H1 (cell line): ENCODE measurements at regions not wholly inside any gene's neighbourhood (a gene's known extent, or its start where the extent isn't known, plus 50 kb on each side); places are given as distances from the start of the nearest gene placed in this dataset.
A peak's percentile ranks its signal among the peaks of the same experiment; 100 is the strongest.

Experiments used
- CTCF ChIA-PET: fragments of 300-600 bp; sonication (Branson Sonifier 250); formaldehyde crosslinking; loops from one replicate; lab custom pipeline; 2021; ENCODE audit not compliant: partially characterized antibody; lab: Charles Lee
- POLR2A ChIA-PET: fragments of 300-600 bp; sonication (Branson Sonifier 250); formaldehyde crosslinking; loops from one replicate; lab custom pipeline; 2021; ENCODE audit warnings: inconsistent platforms; ENCODE audit not compliant: partially characterized antibody; lab: Charles Lee
- DNase-seq, 2 experiments: peaks; one replicate each; pipeline versions ENCODE4 v3.0.0 to v3.0.0-alpha.2; 2010 to 2022; ENCODE audit warnings: low spot score in 2 of 2, low read depth in 1 of 2, mixed read lengths in 1 of 2
- FAIRE-seq: peaks from 2 replicates; lab custom pipeline; 2011; peaks lifted over from hg19 to GRCh38; lab: Jason Lieb, UNC
- H2AFZ ChIP-seq: 2 replicates; pipeline ENCODE4 v1.8.1; 2012; ENCODE audit warnings: low read length, inconsistent platforms
- H2AK5ac ChIP-seq: 2 replicates; pipeline ENCODE4 v1.6.1; 2013; ENCODE audit warnings: low read depth, low read length
- H2BK120ac ChIP-seq: replicated peaks from 2 replicates; pipeline ENCODE3; 2013; ENCODE audit warnings: low read depth, low read length, inconsistent platforms
- H2BK12ac ChIP-seq: 2 replicates; pipeline ENCODE4 v1.6.1; 2013; ENCODE audit warnings: low read depth, low read length
- H2BK15ac ChIP-seq: 2 replicates; pipeline ENCODE4 v1.6.1; 2013; ENCODE audit warnings: low read length
- H2BK20ac ChIP-seq: 2 replicates; pipeline ENCODE4 v1.6.1; 2013; ENCODE audit warnings: low read length
- H2BK5ac ChIP-seq: 2 replicates; pipeline ENCODE4 v1.6.1; 2013; ENCODE audit warnings: low read depth, low read length
- H3K14ac ChIP-seq: 2 replicates; pipeline ENCODE4 v1.6.1; 2013; ENCODE audit warnings: inconsistent platforms; ENCODE audit not compliant: insufficient read length
- H3K18ac ChIP-seq: 2 replicates; pipeline ENCODE4 v1.6.1; 2013; ENCODE audit warnings: low read length; ENCODE audit errors: extremely low read depth
- H3K23ac ChIP-seq: 2 replicates; pipeline ENCODE4 v1.6.1; 2013; ENCODE audit warnings: inconsistent platforms; ENCODE audit not compliant: insufficient read length
- H3K23me2 ChIP-seq: 2 replicates; pipeline ENCODE4 v1.6.1; 2013; ENCODE audit warnings: low read depth, low read length
- H3K27ac ChIP-seq: 2 replicates; pipeline ENCODE4 v1.6.1; 2011; ENCODE audit warnings: low read depth, low read length, inconsistent platforms
- H3K27me3 ChIP-seq, 4 experiments: replicated peaks in 1 of 4; 1 replicate in 1 of 4; 2 replicates in 3 of 4; pipeline versions ENCODE4 v1.6.1 to v1.8.1; 2011 to 2013; ENCODE audit warnings: low read length in 3 of 4, mild to moderate bottlenecking in 3 of 4, inconsistent platforms in 2 of 4, mixed read lengths in 2 of 4, moderate library complexity in 1 of 4; ENCODE audit not compliant: control insufficient read depth in 3 of 4, insufficient read depth in 3 of 4; ENCODE audit errors: extremely low read depth in 1 of 4
- H3K36me3 ChIP-seq, 4 experiments: 2 replicates each; pipeline versions ENCODE4 v1.6.1 to v1.8.1; 2011 to 2013; ENCODE audit warnings: mild to moderate bottlenecking in 4 of 4, low read length in 3 of 4, moderate library complexity in 2 of 4, control low read depth in 1 of 4, inconsistent platforms in 1 of 4; ENCODE audit not compliant: insufficient read depth in 4 of 4, control insufficient read depth in 2 of 4
- H3K4ac ChIP-seq: replicated peaks from 2 replicates; pipeline ENCODE3; 2013; ENCODE audit warnings: low read length, low read depth, mixed read lengths, inconsistent platforms; ENCODE audit not compliant: insufficient read length
- H3K4me1 ChIP-seq, 4 experiments: replicated peaks in 1 of 4; 1 replicate in 1 of 4; 2 replicates in 3 of 4; pipeline versions ENCODE4 v1.6.1 to v1.8.1; 2011 to 2013; ENCODE audit warnings: low read length in 3 of 4, inconsistent platforms in 2 of 4, mixed read lengths in 1 of 4; ENCODE audit not compliant: insufficient read depth in 4 of 4, control insufficient read depth in 3 of 4
- H3K4me2 ChIP-seq, 2 experiments: 2 replicates each; pipeline versions ENCODE4 v1.6.1 to v1.8.1; 2011 to 2013; ENCODE audit warnings: low read depth in 2 of 2, low read length in 2 of 2, control low read depth in 1 of 2, inconsistent platforms in 1 of 2, mild to moderate bottlenecking in 1 of 2; ENCODE audit not compliant: insufficient read depth in 1 of 2
- H3K4me3 ChIP-seq, 4 experiments: fragments of 200-600, 300-600 bp in 1 of 4; sonication (generic), shearing (Covaris generic), sonication (Bioruptor Twin) in 1 of 4; 2 replicates each; pipeline versions ENCODE4 v1.5.1 to v1.8.1; 2011 to 2016; ENCODE audit warnings: low read length in 4 of 4, low read depth in 3 of 4, control low read depth in 2 of 4, inconsistent platforms in 2 of 4, mild to moderate bottlenecking in 2 of 4, mixed read lengths in 1 of 4, moderate library complexity in 1 of 4; ENCODE audit not compliant: insufficient read depth in 2 of 4; ENCODE audit errors: extremely low read depth in 1 of 4
- H3K56ac ChIP-seq: replicated peaks from 2 replicates; pipeline ENCODE3; 2013; ENCODE audit warnings: low read depth, mild to moderate bottlenecking, mixed read lengths, low read length, inconsistent platforms; ENCODE audit not compliant: insufficient read length
- H3K79me1 ChIP-seq: 2 replicates; pipeline ENCODE4 v1.6.1; 2013; ENCODE audit warnings: low read depth, low read length, control low read depth
- H3K79me2 ChIP-seq, 2 experiments: 2 replicates each; pipeline versions ENCODE4 v1.6.1 to v1.8.1; 2012 to 2013; ENCODE audit warnings: low read length in 2 of 2, mild to moderate bottlenecking in 2 of 2, inconsistent platforms in 1 of 2; ENCODE audit not compliant: insufficient read depth in 2 of 2, control insufficient read depth in 1 of 2
- H3K9ac ChIP-seq, 4 experiments: replicated peaks in 1 of 4; 1 replicate in 1 of 4; 2 replicates in 3 of 4; pipeline versions ENCODE4 v1.6.1 to v1.8.1; 2011 to 2013; ENCODE audit warnings: low read depth in 3 of 4, low read length in 3 of 4, control low read depth in 2 of 4, mild to moderate bottlenecking in 2 of 4, moderate library complexity in 2 of 4, inconsistent platforms in 1 of 4; ENCODE audit errors: extremely low read depth in 1 of 4
- H3K9me3 ChIP-seq, 2 experiments: 2 replicates each; pipeline versions ENCODE4 v1.6.1 to v1.8.1; 2012 to 2013; ENCODE audit warnings: mild to moderate bottlenecking in 2 of 2, moderate library complexity in 2 of 2, control low read depth in 1 of 2, inconsistent platforms in 1 of 2, low read depth in 1 of 2, low read length in 1 of 2, mixed read lengths in 1 of 2; ENCODE audit not compliant: insufficient read depth in 2 of 2
- H4K20me1 ChIP-seq, 2 experiments: replicated peaks in 1 of 2; 2 replicates each; pipeline versions ENCODE3 to v1.8.1; 2011 to 2013; ENCODE audit warnings: inconsistent platforms in 2 of 2, low read length in 2 of 2, mild to moderate bottlenecking in 1 of 2; ENCODE audit not compliant: insufficient read depth in 2 of 2, control insufficient read depth in 1 of 2
- H4K5ac ChIP-seq: 2 replicates; pipeline ENCODE4 v1.6.1; 2013; ENCODE audit warnings: low read length, low read depth, mixed read lengths, inconsistent platforms; ENCODE audit not compliant: insufficient read length
- H4K8ac ChIP-seq: 2 replicates; pipeline ENCODE4 v1.8.0; 2013; ENCODE audit warnings: mild to moderate bottlenecking, moderate library complexity, low read length, inconsistent platforms; ENCODE audit not compliant: insufficient read depth; ENCODE audit errors: extremely low read depth
- H4K91ac ChIP-seq: replicated peaks from 2 replicates; pipeline ENCODE3; 2013; ENCODE audit warnings: low read length, mixed read lengths, inconsistent platforms; ENCODE audit not compliant: insufficient read length
- CHD7 ChIP-seq: fragments of 300-600 bp; sonication (generic); IDR thresholded peaks from 2 replicates; pipeline ENCODE4 v1.7.1; 2012; ENCODE audit warnings: low read length, moderate library complexity, mild to moderate bottlenecking, inconsistent platforms; ENCODE audit not compliant: insufficient replicate concordance

GRCh38 chr2:136510244-136510643 is 255.1 kb upstream of the THSD7B start:
- H2BK5ac ChIP-seq, result no peak overlapping the region
- H3K9me3 ChIP-seq, result no peaks in the 10 kb centered on the region
- no peak overlapping the region for H4K8ac ChIP-seq
- peaks cover 3 to 6% of the 10 kb centered on the region in 2 experiments for H4K20me1 ChIP-seq
- H3K36me3 ChIP-seq, result no peaks in the 10 kb centered on the region
- no peak overlapping the region for H2AFZ ChIP-seq
- H2BK12ac ChIP-seq, result no peak overlapping the region
- H3K4me2 ChIP-seq, result peak overlapping the region; percentile 21 to 37; a peak in 2 of 4 replicates
- ChIA-PET CTCF (interaction anchor here (0.8 to 1.5 kb wide), 4 partner anchors 19 to 87 kb away, joined by 3 to 7 read pairs (median 3); no protein-coding TSS in a partner anchor), POLR2A (interaction anchor here (1.2 kb wide), 1 partner anchor 12 kb away, joined by 4 read pairs; no protein-coding TSS in a partner anchor)
- no peak overlapping the region for H2BK15ac ChIP-seq
- no peak overlapping the region for H2AK5ac ChIP-seq
- no peak overlapping the region for H3K56ac ChIP-seq
- peaks cover 17 to 48% (median 42%) of the 10 kb centered on the region in 4 experiments for H3K27me3 ChIP-seq
- H3K14ac ChIP-seq, result no peak overlapping the region
- no peak overlapping the region for H3K18ac ChIP-seq
- H3K79me1 ChIP-seq, result no peaks in the 10 kb centered on the region
- no peak overlapping the region for H3K4ac ChIP-seq
- H3K79me2 ChIP-seq, result no peaks in the 10 kb centered on the region
- no peak overlapping the region for H3K9ac ChIP-seq
- H3K27ac ChIP-seq, result no peak overlapping the region
- peaks cover 0 to 9% (median 7%) of the 10 kb centered on the region in 4 experiments; a peak in 4 of 7 replicates for H3K4me1 ChIP-seq
- no peak overlapping the region for H4K91ac ChIP-seq
- no peaks in the 10 kb centered on the region for H3K23me2 ChIP-seq
- peak; percentile 93 for FAIRE-seq
- peak overlapping the region in 1 of 4 experiments; percentile 2; a peak in 1 of 8 replicates for H3K4me3 ChIP-seq
- H4K5ac ChIP-seq, result no peak overlapping the region
- no peak overlapping the region for H2BK20ac ChIP-seq
- H3K23ac ChIP-seq, result no peak overlapping the region
- DNase-seq, result peak in 1 of 2 experiments; percentile 63
- H2BK120ac ChIP-seq, result no peak overlapping the region
- TF ChIP-seq CHD7, result peak; percentile 96
